ENCODE measurements at regions not wholly inside any gene's neighbourhood (a gene's known extent, or its start where the extent isn't known, plus 50 kb on each side); places are given as distances from the start of the nearest gene placed in this dataset.
"Not testable (repeated sequence)": the region's sequence is repeated elsewhere in the genome, so short reads cannot be mapped to it uniquely, and the experiment has no call there.

DNA sequence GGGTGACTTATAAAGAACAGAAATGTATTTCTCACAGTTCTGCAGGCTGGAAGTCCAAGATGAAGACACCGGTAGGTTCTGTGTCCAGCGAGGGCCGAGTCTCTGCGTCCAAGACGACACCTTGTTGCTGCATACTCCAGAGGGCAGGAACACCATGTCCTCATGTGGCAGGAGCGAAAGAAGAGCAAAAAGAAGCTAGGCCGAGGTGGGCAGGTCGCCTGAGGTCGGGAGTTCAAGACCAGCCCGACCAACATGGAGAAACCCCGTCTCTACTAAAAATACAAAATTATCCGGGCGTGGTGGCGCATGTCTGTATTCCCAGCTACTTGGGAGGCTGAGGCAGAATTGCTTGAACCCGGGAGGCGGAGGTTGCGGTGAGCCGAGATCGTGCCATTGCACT, 483.6 kb downstream of the EIPR1 start:
- H3K4me1 ChIP-seq (ENCODE audit: insufficient read depth, low read length); H3K4me3 ChIP-seq (ENCODE audit: low read length); H3K27me3 ChIP-seq (ENCODE audit: insufficient read depth, low read length, poor library complexity, severe bottlenecking); H3K9me3 ChIP-seq (ENCODE audit: low read length); H3K27ac Mint-ChIP-seq; H3K27ac ChIP-seq (ENCODE audit: low read depth, low read length); CTCF ChIA-PET; H3K36me3 ChIP-seq (ENCODE audit: insufficient read depth, low read length); H3K27me3 Mint-ChIP-seq; DNase-seq; POLR2A ChIA-PET; H3K4me1 Mint-ChIP-seq; H3K36me3 Mint-ChIP-seq; H3K9me3 Mint-ChIP-seq; H3K4me3 Mint-ChIP-seq: not testable (repeated sequence)

- POLR2A ChIA-PET = no interaction called here
- Histone ChIP-seq H3K36me3 (ENCODE audit: insufficient read depth, low read length) (no peaks in the 10 kb centered on the region), H3K27me3 (ENCODE audit: insufficient read depth, low read length, poor library complexity, severe bottlenecking) (no peaks in the 10 kb centered on the region), H3K4me1 (ENCODE audit: insufficient read depth, low read length) (no peaks in the 10 kb centered on the region), H3K4me3 (ENCODE audit: low read length) (no peak overlapping the region), H3K9me3 (ENCODE audit: low read length) (no peaks in the 10 kb centered on the region), H3K27ac (ENCODE audit: low read depth, low read length) (no peak overlapping the region)
- Mint-ChIP-seq H3K27me3 (peaks cover 0 to 3% of the 10 kb centered on the region in 2 donors), H3K4me1 (no peaks in the 10 kb centered on the region), H3K4me3 (no peak overlapping the region), H3K27ac (no peak overlapping the region), H3K9me3 (no peaks in the 10 kb centered on the region), H3K36me3 (no peaks in the 10 kb centered on the region)
- CTCF ChIA-PET = no interaction called here
- no peak for DNase-seq
Measured at GRCh38 chr2:2892892-2893291, 484.7 kb downstream of the EIPR1 start.

- Mint-ChIP-seq H3K4me1 (no peaks in the 10 kb centered on the region), H3K36me3 (no peaks in the 10 kb centered on the region), H3K9me3 (no peaks in the 10 kb centered on the region), H3K4me3 (no peak overlapping the region), H3K27ac (peak overlapping the region in 1 of 8 donors; percentile 41), H3K27me3 (peaks cover 0 to 3% of the 10 kb centered on the region in 2 donors)
- CTCF ChIA-PET = no interaction called here
- no peaks in the 10 kb centered on the region for H3K4me1 ChIP-seq (ENCODE audit: insufficient read depth, low read length)
- H3K27me3 ChIP-seq (ENCODE audit: insufficient read depth, low read length, poor library complexity, severe bottlenecking) = no peaks in the 10 kb centered on the region
- no peaks in the 10 kb centered on the region for H3K36me3 ChIP-seq (ENCODE audit: insufficient read depth, low read length)
- POLR2A ChIA-PET = no interaction called here
- H3K4me3 ChIP-seq (ENCODE audit: low read length) = no peak overlapping the region
- no peak overlapping the region for H3K27ac ChIP-seq (ENCODE audit: low read depth, low read length)
- no peaks in the 10 kb centered on the region for H3K9me3 ChIP-seq (ENCODE audit: low read length)
- DNase-seq = no peak
Measured at GRCh38 chr2:2892378-2892777, 485.2 kb downstream of the EIPR1 start.

DNA sequence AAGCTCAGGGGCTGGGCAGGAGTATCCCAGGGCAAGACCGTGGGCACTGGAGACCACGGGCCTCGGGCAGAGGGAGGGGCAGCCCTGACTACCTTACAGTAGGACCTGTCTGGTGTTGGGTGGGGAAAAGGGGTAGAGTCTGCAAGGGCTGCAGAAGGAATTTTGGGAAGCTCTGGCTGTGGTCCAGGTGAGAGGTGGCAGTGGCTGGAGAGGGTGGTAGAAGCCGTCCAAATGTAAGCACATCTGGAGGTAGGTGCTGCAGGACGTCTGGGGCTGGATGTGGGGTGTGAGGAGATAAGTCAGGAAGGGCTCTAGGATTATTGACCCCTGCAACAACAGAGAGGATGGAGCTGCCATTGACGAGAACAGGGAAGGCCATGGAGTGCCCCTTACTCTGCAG, 486.7 kb downstream of the EIPR1 start:
- H3K9me3 Mint-ChIP-seq = no peaks in the 10 kb centered on the region
- no peak overlapping the region for H3K4me3 ChIP-seq (ENCODE audit: low read length)
- no peak for DNase-seq
- no peaks in the 10 kb centered on the region for H3K4me1 Mint-ChIP-seq
- H3K36me3 ChIP-seq (ENCODE audit: insufficient read depth, low read length) = no peaks in the 10 kb centered on the region
- POLR2A ChIA-PET = no interaction called here
- no peaks in the 10 kb centered on the region for H3K4me1 ChIP-seq (ENCODE audit: insufficient read depth, low read length)
- no peaks in the 10 kb centered on the region for H3K36me3 Mint-ChIP-seq
- no peaks in the 10 kb centered on the region for H3K27me3 ChIP-seq (ENCODE audit: insufficient read depth, low read length, poor library complexity, severe bottlenecking)
- CTCF ChIA-PET = no interaction called here
- no peak overlapping the region for H3K27ac Mint-ChIP-seq
- peaks cover 3 to 7% of the 10 kb centered on the region in 2 donors for H3K27me3 Mint-ChIP-seq
- H3K4me3 Mint-ChIP-seq = no peak overlapping the region
- no peak overlapping the region for H3K27ac ChIP-seq (ENCODE audit: low read depth, low read length)
- H3K9me3 ChIP-seq (ENCODE audit: low read length) = no peaks in the 10 kb centered on the region

GRCh38 chr2:2890246-2890645, 487.4 kb downstream of the EIPR1 start:
- no peak overlapping the region for H3K27ac ChIP-seq (ENCODE audit: low read depth, low read length)

GRCh38 chr2:2889646-2890045, 488.0 kb downstream of the EIPR1 start:
- Histone ChIP-seq H3K27ac (ENCODE audit: low read depth, low read length) (no peak overlapping the region), H3K36me3 (ENCODE audit: insufficient read depth, low read length) (no peaks in the 10 kb centered on the region), H3K4me3 (ENCODE audit: low read length) (no peak overlapping the region), H3K4me1 (ENCODE audit: insufficient read depth, low read length) (no peaks in the 10 kb centered on the region), H3K27me3 (ENCODE audit: insufficient read depth, low read length, poor library complexity, severe bottlenecking) (no peaks in the 10 kb centered on the region), H3K9me3 (ENCODE audit: low read length) (no peaks in the 10 kb centered on the region)
- H3K27ac Mint-ChIP-seq = no peak overlapping the region
- H3K4me1 Mint-ChIP-seq = no peaks in the 10 kb centered on the region
- ChIA-PET POLR2A (no interaction called here), CTCF (no interaction called here)
- H3K4me3 Mint-ChIP-seq = no peak overlapping the region
- H3K27me3 Mint-ChIP-seq = peaks cover 3 to 7% of the 10 kb centered on the region in 2 donors
- no peaks in the 10 kb centered on the region for H3K9me3 Mint-ChIP-seq
- no peak for DNase-seq
- H3K36me3 Mint-ChIP-seq = no peaks in the 10 kb centered on the region

More at GRCh38 chr2:2890246-2890645, 487.4 kb downstream of the EIPR1 start:
- no peak for DNase-seq
- CTCF ChIA-PET = no interaction called here
- Mint-ChIP-seq H3K9me3 (no peaks in the 10 kb centered on the region), H3K4me3 (no peak overlapping the region), H3K27ac (no peak overlapping the region), H3K36me3 (no peaks in the 10 kb centered on the region), H3K4me1 (no peaks in the 10 kb centered on the region), H3K27me3 (peaks cover 3 to 7% of the 10 kb centered on the region in 2 donors)
- Histone ChIP-seq H3K27me3 (ENCODE audit: insufficient read depth, low read length, poor library complexity, severe bottlenecking) (no peaks in the 10 kb centered on the region), H3K4me3 (ENCODE audit: low read length) (no peak overlapping the region), H3K4me1 (ENCODE audit: insufficient read depth, low read length) (no peaks in the 10 kb centered on the region), H3K36me3 (ENCODE audit: insufficient read depth, low read length) (no peaks in the 10 kb centered on the region), H3K9me3 (ENCODE audit: low read length) (no peaks in the 10 kb centered on the region)
- POLR2A ChIA-PET = no interaction called here

DNA sequence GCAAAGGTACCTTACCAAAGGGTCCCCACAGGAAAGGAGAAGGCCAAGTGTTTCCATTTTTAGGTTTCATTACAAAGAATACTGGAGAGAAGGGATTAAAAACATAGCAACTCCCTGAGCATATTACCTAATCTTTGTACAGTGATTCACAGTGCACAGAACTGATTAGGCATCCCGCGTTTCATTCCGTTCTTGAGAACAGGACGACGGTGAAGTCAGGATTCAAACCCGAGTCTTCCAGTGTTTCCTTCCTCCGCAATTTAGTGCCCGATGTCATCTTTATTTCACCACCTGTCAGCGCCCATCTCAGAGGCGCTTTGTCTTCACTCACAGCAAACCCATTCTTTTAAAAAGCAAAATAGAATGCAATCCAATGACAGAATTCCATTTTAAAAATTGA, 488.5 kb downstream of the EIPR1 start:
- H3K27ac Mint-ChIP-seq = no peak overlapping the region
- H3K4me1 Mint-ChIP-seq = no peaks in the 10 kb centered on the region
- H3K36me3 ChIP-seq (ENCODE audit: insufficient read depth, low read length) = no peaks in the 10 kb centered on the region
- no peak overlapping the region for H3K4me3 ChIP-seq (ENCODE audit: low read length)
- H3K4me3 Mint-ChIP-seq = no peak overlapping the region
- no peaks in the 10 kb centered on the region for H3K27me3 ChIP-seq (ENCODE audit: insufficient read depth, low read length, poor library complexity, severe bottlenecking)
- DNase-seq = no peak
- no peaks in the 10 kb centered on the region for H3K36me3 Mint-ChIP-seq
- no peaks in the 10 kb centered on the region for H3K9me3 Mint-ChIP-seq
- H3K9me3 ChIP-seq (ENCODE audit: low read length) = no peaks in the 10 kb centered on the region
- peaks cover 3 to 7% of the 10 kb centered on the region in 2 donors for H3K27me3 Mint-ChIP-seq
- ChIA-PET POLR2A (no interaction called here), CTCF (no interaction called here)
- H3K4me1 ChIP-seq (ENCODE audit: insufficient read depth, low read length) = no peaks in the 10 kb centered on the region
- no peak overlapping the region for H3K27ac ChIP-seq (ENCODE audit: low read depth, low read length)

- no peak overlapping the region for H3K27ac ChIP-seq (ENCODE audit: low read depth, low read length)
- no peaks in the 10 kb centered on the region for H3K27me3 ChIP-seq (ENCODE audit: insufficient read depth, low read length, poor library complexity, severe bottlenecking)
- H3K9me3 ChIP-seq (ENCODE audit: low read length) = no peaks in the 10 kb centered on the region
- peaks cover 0 to 2% (median 0%) of the 10 kb centered on the region in 3 donors for H3K36me3 Mint-ChIP-seq
- no peaks in the 10 kb centered on the region for H3K4me1 Mint-ChIP-seq
- POLR2A ChIA-PET = no interaction called here
- H3K9me3 Mint-ChIP-seq = peaks cover 0 to 6% (median 0%) of the 10 kb centered on the region in 5 donors
- no peak overlapping the region for H3K4me3 ChIP-seq (ENCODE audit: low read length)
- no peaks in the 10 kb centered on the region for H3K4me1 ChIP-seq (ENCODE audit: insufficient read depth, low read length)
- peaks cover 3 to 7% of the 10 kb centered on the region in 2 donors for H3K27me3 Mint-ChIP-seq
- no peaks in the 10 kb centered on the region for H3K36me3 ChIP-seq (ENCODE audit: insufficient read depth, low read length)
- CTCF ChIA-PET = no interaction called here
- no peak for DNase-seq
- no peak overlapping the region for H3K4me3 Mint-ChIP-seq
- no peak overlapping the region for H3K27ac Mint-ChIP-seq
Measured at GRCh38 chr2:2887772-2888387, 489.7 kb downstream of the EIPR1 start.

GRCh38 chr2:2886922-2887321, 490.7 kb downstream of the EIPR1 start:
- POLR2A ChIA-PET = no interaction called here
- H3K9me3 ChIP-seq (ENCODE audit: low read length) = no peaks in the 10 kb centered on the region
- H3K36me3 Mint-ChIP-seq = peaks cover 0 to 2% (median 0%) of the 10 kb centered on the region in 3 donors

More at GRCh38 chr2:2886922-2887321, 490.7 kb downstream of the EIPR1 start:
- Histone ChIP-seq H3K27ac (ENCODE audit: low read depth, low read length) (no peak overlapping the region), H3K4me1 (ENCODE audit: insufficient read depth, low read length) (no peaks in the 10 kb centered on the region), H3K4me3 (ENCODE audit: low read length) (no peak overlapping the region), H3K36me3 (ENCODE audit: insufficient read depth, low read length) (no peaks in the 10 kb centered on the region), H3K27me3 (ENCODE audit: insufficient read depth, low read length, poor library complexity, severe bottlenecking) (no peaks in the 10 kb centered on the region)
- CTCF ChIA-PET = no interaction called here
- peaks cover 3 to 7% of the 10 kb centered on the region in 2 donors for H3K27me3 Mint-ChIP-seq
- DNase-seq = no peak
- H3K9me3 Mint-ChIP-seq = peaks cover 0 to 11% (median 0%) of the 10 kb centered on the region in 5 donors
- no peak overlapping the region for H3K4me3 Mint-ChIP-seq
- H3K4me1 Mint-ChIP-seq = no peaks in the 10 kb centered on the region
- H3K27ac Mint-ChIP-seq = no peak overlapping the region
